HG02938 (cell line): ENCODE measurements at regions not wholly inside any gene's neighbourhood (a gene's known extent, or its start where the extent isn't known, plus 50 kb on each side); places are given as distances from the start of the nearest gene placed in this dataset.
"Not testable (repeated sequence)": the region's sequence is repeated elsewhere in the genome, so short reads cannot be mapped to it uniquely, and the experiment has no call there.

ENCODE experiments used
- ATAC-seq: cut with Tn5 transposase; IDR thresholded peaks from one replicate; pipeline ENCODE4 v1.9.1; 2021; ENCODE audit warnings: mild to moderate bottlenecking, moderate library complexity; ENCODE audit not compliant: unreplicated experiment

- no peak for ATAC-seq
These were observed 139.6 kb downstream of the PRL start for GRCh38 chr6:22157233-22157632.

GRCh38 chr6:22164236-22164635 lies 132.6 kb downstream of the PRL start:
- ATAC-seq: no peak

GRCh38 chr6:22171006-22171405 lies 125.8 kb downstream of the PRL start:
- not testable (repeated sequence) for ATAC-seq

GRCh38 chr6:22171885-22172284 lies 125.0 kb downstream of the PRL start:
- ATAC-seq: not testable (repeated sequence)

- no peak for ATAC-seq
These were observed 123.5 kb downstream of the PRL start for GRCh38 chr6:22173311-22173710.

DNA sequence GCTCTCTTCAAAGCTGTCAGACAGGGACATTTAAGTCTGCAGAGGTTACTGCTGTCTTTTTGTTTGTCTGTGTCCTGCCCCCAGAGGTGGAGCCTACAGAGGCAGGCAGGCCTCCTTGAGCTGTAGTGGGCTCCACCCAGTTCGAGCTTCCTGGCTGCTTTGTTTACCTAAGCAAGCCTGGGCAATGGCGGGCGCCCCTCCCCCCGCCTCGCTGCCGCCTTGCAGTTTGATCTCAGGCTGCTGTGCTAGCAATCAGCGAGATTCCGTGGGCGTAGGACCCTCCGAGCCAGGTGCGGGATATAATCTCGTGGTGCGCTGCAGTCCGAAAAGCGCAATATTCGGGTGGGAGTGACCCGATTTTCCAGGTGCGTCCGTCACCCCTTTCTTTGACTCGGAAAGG lies 116.6 kb downstream of the PRL start:
- ATAC-seq: not testable (repeated sequence)

- no peak for ATAC-seq
These were observed 112.5 kb downstream of the PRL start for GRCh38 chr6:22184371-22184770.

- no peak for ATAC-seq
These were observed 106.9 kb downstream of the PRL start for GRCh38 chr6:22189946-22190345.

GRCh38 chr6:22194188-22194921 lies 102.5 kb downstream of the PRL start:
- ATAC-seq: no peak

GRCh38 chr6:22199771-22200170 lies 97.1 kb downstream of the PRL start:
- ATAC-seq: no peak

- no peak for ATAC-seq
These were observed 92.7 kb downstream of the PRL start for GRCh38 chr6:22204153-22204552.

GRCh38 chr6:22205266-22205665 lies 91.6 kb downstream of the PRL start:
- no peak for ATAC-seq

DNA sequence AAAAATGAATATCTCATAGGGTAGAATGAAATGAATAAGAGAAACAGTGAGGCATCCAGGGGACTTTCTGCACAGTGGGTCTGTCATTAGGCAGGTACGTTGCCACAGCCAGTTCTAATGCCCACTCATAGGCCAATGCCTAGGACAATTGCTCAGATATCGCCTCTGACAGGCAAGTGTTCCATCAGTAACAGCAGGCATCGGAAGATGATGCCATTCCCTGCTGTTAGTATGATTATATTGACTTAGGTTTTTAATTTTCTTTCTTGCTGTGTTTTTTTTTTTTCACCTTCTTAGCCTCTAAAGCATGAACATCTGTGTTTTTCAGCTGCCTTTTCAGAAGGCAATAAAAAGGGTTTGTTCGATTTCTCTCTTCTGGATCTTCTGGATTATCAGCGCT lies 90.7 kb downstream of the PRL start:
- no peak for ATAC-seq

DNA sequence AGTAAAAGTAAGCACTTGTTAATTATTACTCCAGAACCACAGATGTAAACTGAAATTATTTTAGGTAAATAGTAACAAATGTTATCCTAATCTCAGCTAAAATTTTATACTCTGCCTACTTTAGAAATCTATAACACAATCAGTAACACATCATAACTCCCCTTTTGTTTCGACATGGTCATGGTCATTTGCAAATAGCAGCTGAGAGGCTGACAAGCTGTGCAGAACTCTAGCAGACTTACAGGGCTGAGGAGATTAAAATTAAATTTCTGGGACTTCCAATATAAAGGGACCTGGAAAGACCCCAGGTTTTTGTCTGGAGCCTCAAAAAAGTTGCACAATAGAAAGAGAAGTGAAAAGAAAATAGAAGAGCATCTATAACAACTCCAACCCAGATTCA lies 88.8 kb downstream of the PRL start:
- ATAC-seq: no peak

- ATAC-seq: no peak
These were observed 82.5 kb downstream of the PRL start for GRCh38 chr6:22214314-22214713.

DNA sequence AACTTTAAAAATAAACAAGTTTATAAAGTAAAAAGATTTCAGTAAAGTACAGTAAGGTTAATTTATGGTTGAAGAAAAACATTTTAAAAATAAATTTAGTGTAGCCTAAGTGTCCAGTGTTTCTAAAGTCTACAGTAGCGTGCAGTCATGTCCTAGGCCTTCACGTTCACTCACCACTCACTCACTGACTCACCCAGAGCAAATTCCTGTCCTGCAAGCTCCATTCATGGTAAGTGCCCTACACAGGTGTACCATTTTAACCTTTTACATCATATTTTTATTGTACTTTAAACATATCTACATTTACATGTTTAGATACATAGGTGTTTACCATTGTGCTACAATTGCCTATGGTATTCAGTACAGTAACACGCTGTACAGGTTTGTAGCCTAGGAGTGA lies 81.4 kb downstream of the PRL start:
- ATAC-seq: not testable (repeated sequence)

DNA sequence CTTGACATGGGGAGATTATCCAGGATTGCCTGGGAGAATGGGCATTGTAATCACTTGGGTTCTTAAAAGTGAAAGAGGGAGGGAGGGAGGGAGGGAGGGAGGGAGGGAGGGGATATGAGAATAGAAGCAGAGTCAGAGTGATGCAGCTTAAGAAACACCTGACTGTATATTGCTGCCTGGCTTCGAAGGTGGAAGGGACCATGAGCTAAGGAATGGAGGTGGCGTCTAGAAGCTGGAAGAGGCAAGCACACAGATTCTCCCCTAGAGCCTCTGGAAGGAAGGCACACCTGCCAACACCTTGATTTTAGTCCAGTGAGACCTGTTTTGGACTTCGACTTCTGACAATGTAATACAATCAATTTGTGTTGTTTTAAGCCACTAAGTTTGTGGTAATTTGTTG lies 78.4 kb downstream of the PRL start:
- ATAC-seq: no peak

- ATAC-seq: no peak
These were observed 76.9 kb downstream of the PRL start for GRCh38 chr6:22219925-22220324.

DNA sequence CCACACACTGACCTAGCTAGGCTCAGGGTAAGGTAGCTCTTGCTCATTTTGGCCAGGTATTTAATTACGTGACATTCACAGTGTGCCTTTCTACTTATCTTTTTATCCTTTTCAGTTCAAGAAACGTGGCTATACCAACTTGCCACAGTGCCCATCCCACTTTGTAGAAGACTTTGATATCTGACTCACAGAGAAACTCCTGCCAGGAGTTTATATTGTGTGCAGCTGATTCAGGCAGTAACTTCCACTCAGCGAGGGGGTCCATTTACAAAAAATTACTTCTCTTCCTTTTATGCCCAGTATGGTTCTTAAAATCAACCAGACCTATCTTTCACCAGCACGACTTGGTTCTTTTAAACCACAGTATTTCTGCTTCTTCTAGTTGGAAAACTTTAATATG lies 75.6 kb downstream of the PRL start:
- no peak for ATAC-seq

- ATAC-seq: no peak
These were observed 75.2 kb downstream of the PRL start for GRCh38 chr6:22221630-22222029.

DNA sequence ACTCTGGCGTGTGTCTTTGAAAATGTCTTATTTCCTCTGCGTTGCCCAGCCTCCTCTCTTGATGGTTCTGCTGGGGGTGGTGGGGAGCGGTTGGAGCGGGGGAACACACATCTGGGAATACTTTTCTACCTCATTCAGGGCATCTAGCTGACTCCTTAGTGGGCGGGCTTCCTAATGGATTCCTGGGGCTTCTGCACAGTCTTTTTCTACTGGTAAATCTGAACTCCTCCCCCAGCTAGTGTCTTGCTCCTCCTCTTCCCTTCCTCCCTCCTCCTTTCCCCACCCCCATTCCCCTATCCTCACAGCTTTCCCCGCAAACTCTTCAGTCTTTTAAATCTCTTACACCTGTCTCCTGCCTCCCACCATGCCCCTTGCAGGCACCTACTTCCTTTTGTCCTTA lies 74.4 kb downstream of the PRL start:
- no peak for ATAC-seq

DNA sequence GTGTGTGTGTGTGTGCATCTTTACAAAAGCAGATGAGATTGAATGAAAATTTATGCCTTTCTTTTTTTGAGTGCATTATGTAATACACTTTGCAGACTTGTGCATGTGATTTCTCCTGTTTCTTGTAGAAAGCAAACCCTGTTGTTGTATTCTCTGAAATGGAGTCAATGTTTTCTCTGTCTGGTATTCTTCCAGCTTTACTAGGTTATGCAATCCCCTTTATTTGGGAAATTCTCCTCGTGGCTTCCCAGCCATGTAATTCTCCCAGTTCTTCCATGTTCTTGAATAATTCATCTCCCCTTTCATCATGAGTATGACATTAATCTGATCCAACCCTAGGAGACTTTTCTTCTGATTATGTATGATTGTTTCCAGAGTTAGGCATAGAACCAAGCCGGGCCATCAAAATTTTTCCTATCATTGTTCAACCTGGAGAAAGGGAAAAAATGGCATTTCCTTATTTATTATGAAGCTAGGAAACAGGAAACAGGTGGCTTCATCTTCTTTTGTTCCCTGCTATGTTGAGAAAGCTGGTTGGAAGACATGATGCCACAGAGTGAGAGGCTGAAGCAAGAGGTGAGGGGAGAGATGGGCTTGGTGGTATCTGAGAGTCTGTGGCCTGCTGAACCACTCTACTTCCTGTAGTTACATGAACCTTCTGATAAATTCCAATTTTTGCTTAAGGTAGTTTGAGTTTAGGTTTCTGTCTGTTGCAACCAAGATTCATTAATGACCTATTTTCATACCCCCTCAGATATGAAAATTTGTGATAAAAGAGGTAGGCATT lies 68.8 kb downstream of the PRL start:
- no peak for ATAC-seq
